Fibroblast of mammary gland (primary cell): ENCODE measurements at regions not wholly inside any gene's neighbourhood (a gene's known extent, or its start where the extent isn't known, plus 50 kb on each side); places are given as distances from the start of the nearest gene placed in this dataset.

Source experiments
- DNase-seq: peaks from one replicate; pipeline ENCODE4 v3.0.0-alpha.2; 2010; ENCODE audit warnings: low read depth
- H3K4me3 ChIP-seq: 2 replicates; pipeline ENCODE4 v1.5.1; 2011; ENCODE audit warnings: low read depth, mild to moderate bottlenecking, low read length, moderate library complexity; ENCODE audit not compliant: control insufficient read depth
- TF ChIP-seq, protein P1 (sequence below): conservative IDR thresholded peaks from 2 replicates; pipeline ENCODE4 v1.5.1; 2011; ENCODE audit warnings: low read depth, low read length, inconsistent platforms; ENCODE audit not compliant: control insufficient read depth, insufficient read depth

- TF ChIP-seq, protein P1, sequence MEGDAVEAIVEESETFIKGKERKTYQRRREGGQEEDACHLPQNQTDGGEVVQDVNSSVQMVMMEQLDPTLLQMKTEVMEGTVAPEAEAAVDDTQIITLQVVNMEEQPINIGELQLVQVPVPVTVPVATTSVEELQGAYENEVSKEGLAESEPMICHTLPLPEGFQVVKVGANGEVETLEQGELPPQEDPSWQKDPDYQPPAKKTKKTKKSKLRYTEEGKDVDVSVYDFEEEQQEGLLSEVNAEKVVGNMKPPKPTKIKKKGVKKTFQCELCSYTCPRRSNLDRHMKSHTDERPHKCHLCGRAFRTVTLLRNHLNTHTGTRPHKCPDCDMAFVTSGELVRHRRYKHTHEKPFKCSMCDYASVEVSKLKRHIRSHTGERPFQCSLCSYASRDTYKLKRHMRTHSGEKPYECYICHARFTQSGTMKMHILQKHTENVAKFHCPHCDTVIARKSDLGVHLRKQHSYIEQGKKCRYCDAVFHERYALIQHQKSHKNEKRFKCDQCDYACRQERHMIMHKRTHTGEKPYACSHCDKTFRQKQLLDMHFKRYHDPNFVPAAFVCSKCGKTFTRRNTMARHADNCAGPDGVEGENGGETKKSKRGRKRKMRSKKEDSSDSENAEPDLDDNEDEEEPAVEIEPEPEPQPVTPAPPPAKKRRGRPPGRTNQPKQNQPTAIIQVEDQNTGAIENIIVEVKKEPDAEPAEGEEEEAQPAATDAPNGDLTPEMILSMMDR, result no peak
- DNase-seq, result no peak
- H3K4me3 ChIP-seq, result no peak overlapping the region
Measured at GRCh38 chr6:87869064-87869905, 167.3 kb upstream of the AKIRIN2 start.

- no peak overlapping the region for H3K4me3 ChIP-seq
- TF ChIP-seq, protein P1, result no peak
- DNase-seq, result no peak
Measured at GRCh38 chr6:87860902-87861301, 158.9 kb upstream of the AKIRIN2 start.

DNA sequence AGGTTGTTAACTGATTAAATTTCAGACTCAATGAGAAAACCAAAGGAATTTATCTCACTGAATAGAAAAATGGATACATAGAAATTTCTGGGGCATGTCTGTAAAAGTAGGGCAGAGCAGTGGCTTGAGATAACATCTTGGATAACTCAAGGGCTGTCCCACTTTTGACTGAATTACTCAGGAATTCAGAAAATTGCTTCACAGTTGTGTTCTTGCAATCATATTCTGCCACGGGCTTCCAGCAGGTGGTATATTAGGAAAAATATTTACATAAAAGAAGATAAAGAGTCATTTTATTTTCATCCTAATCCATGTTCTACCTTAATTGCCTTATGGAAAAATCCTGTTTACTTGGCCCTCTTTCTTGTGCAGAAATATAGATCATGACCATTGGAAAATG is 156.4 kb upstream of the AKIRIN2 start:
- TF ChIP-seq, protein P1, result no peak
- no peak overlapping the region for H3K4me3 ChIP-seq
- no peak for DNase-seq

- TF ChIP-seq, protein P1, result no peak
- H3K4me3 ChIP-seq, result no peak overlapping the region
- DNase-seq, result no peak
Measured at GRCh38 chr6:87851674-87852299, 149.8 kb upstream of the AKIRIN2 start.

GRCh38 chr6:87848616-87849015 is 146.6 kb upstream of the AKIRIN2 start:
- TF ChIP-seq, protein P1, result no peak
- no peak for DNase-seq
- H3K4me3 ChIP-seq, result no peak overlapping the region

- no peak overlapping the region for H3K4me3 ChIP-seq
- TF ChIP-seq, protein P1, result no peak
- no peak for DNase-seq
Measured at GRCh38 chr6:87847830-87848210, 145.8 kb upstream of the AKIRIN2 start.
